GM23248 (cell line): ENCODE measurements at regions not wholly inside any gene's neighbourhood (a gene's known extent, or its start where the extent isn't known, plus 50 kb on each side); places are given as distances from the start of the nearest gene placed in this dataset.

ENCODE experiments used
- DNase-seq: peaks from one replicate; pipeline ENCODE4 v3.0.0-alpha.2; 2015
- H2AFZ ChIP-seq: fragments of 200-600 bp; sonication (generic); 2 replicates; pipeline ENCODE4 v1.6.1; 2016; ENCODE audit warnings: antibody characterized with exemption
- H3F3A ChIP-seq: fragments of 200-600 bp; sonication (generic); 2 replicates; pipeline ENCODE4 v1.6.1; 2016; ENCODE audit warnings: mild to moderate bottlenecking, antibody characterized with exemption, mixed run types; ENCODE audit not compliant: insufficient read depth
- H3K27ac ChIP-seq: fragments of 200-600 bp; sonication (generic); 2 replicates; pipeline ENCODE4 v1.5.1; 2016; ENCODE audit warnings: mild to moderate bottlenecking
- H3K27me3 ChIP-seq: fragments of 200-600 bp; sonication (generic); replicated peaks from 2 replicates; pipeline ENCODE4 v1.6.1; 2016; ENCODE audit warnings: mild to moderate bottlenecking; ENCODE audit not compliant: insufficient read depth
- H3K36me3 ChIP-seq: fragments of 200-600 bp; sonication (generic); 2 replicates; pipeline ENCODE4 v1.6.1; 2016; ENCODE audit warnings: low read depth, mild to moderate bottlenecking
- H3K4me1 ChIP-seq: fragments of 200-600 bp; sonication (generic); 2 replicates; pipeline ENCODE4 v1.6.1; 2016; ENCODE audit warnings: mild to moderate bottlenecking; ENCODE audit not compliant: insufficient read depth
- H3K4me2 ChIP-seq: fragments of 200-600 bp; sonication (generic); one replicate; pipeline ENCODE4 v1.6.1; 2016; ENCODE audit warnings: mild to moderate bottlenecking; ENCODE audit not compliant: unreplicated experiment
- H3K4me3 ChIP-seq: fragments of 200-600 bp; sonication (generic); 2 replicates; pipeline ENCODE4 v1.5.1; 2016; ENCODE audit warnings: mild to moderate bottlenecking
- H3K79me2 ChIP-seq: fragments of 200-600 bp; sonication (generic); 2 replicates; pipeline ENCODE4 v1.6.1; 2016; ENCODE audit warnings: mild to moderate bottlenecking; ENCODE audit not compliant: insufficient read depth
- H3K9ac ChIP-seq: fragments of 200-600 bp; sonication (generic); 2 replicates; pipeline ENCODE4 v1.6.1; 2016; ENCODE audit warnings: mild to moderate bottlenecking
- H3K9me2 ChIP-seq: fragments of 200-600 bp; sonication (generic); 2 replicates; pipeline ENCODE4 v1.6.1; 2016; ENCODE audit warnings: mixed run types, mild to moderate bottlenecking, moderate library complexity; ENCODE audit not compliant: insufficient read depth
- H3K9me3 ChIP-seq: fragments of 200-600 bp; sonication (generic); one replicate; pipeline ENCODE4 v1.6.1; 2017; ENCODE audit warnings: low read depth
- H4K20me1 ChIP-seq: fragments of 200-600 bp; sonication (generic); 2 replicates; pipeline ENCODE4 v1.6.0; 2016; ENCODE audit not compliant: insufficient read depth
- EZH2 ChIP-seq: fragments of 200-600 bp; sonication (generic); IDR thresholded peaks from 2 replicates; pipeline ENCODE4 v1.6.1; 2018; ENCODE audit warnings: antibody characterized with exemption, mild to moderate bottlenecking; ENCODE audit not compliant: insufficient read depth, poor library complexity, severe bottlenecking
- EZH2phosphoT487 ChIP-seq: fragments of 200-600 bp; sonication (generic); IDR thresholded peaks from 2 replicates; pipeline ENCODE4 v1.6.1; 2018; ENCODE audit warnings: antibody characterized with exemption, moderate library complexity, mild to moderate bottlenecking, low read depth; ENCODE audit not compliant: insufficient read depth
- WGBS, 2 experiments: methylation state at CpG; one replicate each; pipeline ENCODE4 v1.1.6; 2015 to 2017; ENCODE audit warnings: low lambda C conversion rate in 2 of 2, low coverage in 1 of 2; ENCODE audit errors: missing lambda C conversion rate in 2 of 2; 5-methylcytosine and 5-hydroxymethylcytosine counted together
- in situ Hi-C: fragments of 300-500 bp; cut with MboI; formaldehyde crosslinking; loops from 2 replicates; pipeline ENCODE4 v1.15.0; 2020

- H3K9ac ChIP-seq: no peak overlapping the region
- H3F3A ChIP-seq: no peaks in the 10 kb centered on the region
- no peaks in the 10 kb centered on the region for H3K4me1 ChIP-seq
- H3K27me3 ChIP-seq: 0 out of 2 replicates have a peak, but pooled peaks cover 3% of the 10 kb centered on the region
- WGBS, 2 experiments: 35 to 41% methylated on average over 3 of the region's 3 CpGs
- H3K4me3 ChIP-seq: no peak overlapping the region
- TF ChIP-seq EZH2phosphoT487 (no peak), EZH2 (no peak)
- H3K9me3 ChIP-seq: no peaks in the 10 kb centered on the region
- H4K20me1 ChIP-seq: no peaks in the 10 kb centered on the region
- H2AFZ ChIP-seq: no peak overlapping the region
- H3K79me2 ChIP-seq: no peaks in the 10 kb centered on the region
- DNase-seq: no peak
- H3K27ac ChIP-seq: no peak overlapping the region
- no peaks in the 10 kb centered on the region for H3K36me3 ChIP-seq
- in situ Hi-C loops: no loop called here
- no peaks in the 10 kb centered on the region for H3K9me2 ChIP-seq
- H3K4me2 ChIP-seq: no peak overlapping the region
These were observed 990.7 kb downstream of the SORCS1 start for GRCh38 chr10:106173838-106174237.

GRCh38 chr10:106169241-106169640 is 995.3 kb downstream of the SORCS1 start:
- WGBS, 2 experiments: 10 to 15% methylated on average over 7 of the region's 7 CpGs
- no peaks in the 10 kb centered on the region for H3K27me3 ChIP-seq
- H3K4me1 ChIP-seq: no peaks in the 10 kb centered on the region
- no peaks in the 10 kb centered on the region for H3F3A ChIP-seq
- no peak overlapping the region for H3K9ac ChIP-seq
- no peaks in the 10 kb centered on the region for H3K9me2 ChIP-seq
- in situ Hi-C loops: no loop called here
- no peak overlapping the region for H3K4me3 ChIP-seq
- TF ChIP-seq EZH2phosphoT487 (no peak), EZH2 (no peak)
- H3K9me3 ChIP-seq: no peaks in the 10 kb centered on the region
- H2AFZ ChIP-seq: no peak overlapping the region
- H3K4me2 ChIP-seq: no peak overlapping the region
- H3K79me2 ChIP-seq: no peaks in the 10 kb centered on the region
- no peaks in the 10 kb centered on the region for H3K36me3 ChIP-seq
- H4K20me1 ChIP-seq: no peaks in the 10 kb centered on the region
- H3K27ac ChIP-seq: no peak overlapping the region
- no peak for DNase-seq

- Histone ChIP-seq H3K79me2 (no peaks in the 10 kb centered on the region), H4K20me1 (no peaks in the 10 kb centered on the region), H3K9ac (no peak overlapping the region), H2AFZ (no peak overlapping the region), H3K9me3 (no peaks in the 10 kb centered on the region), H3K27ac (no peak overlapping the region), H3K4me1 (no peaks in the 10 kb centered on the region), H3K9me2 (no peaks in the 10 kb centered on the region), H3K27me3 (no peaks in the 10 kb centered on the region), H3K4me3 (no peak overlapping the region), H3K4me2 (no peak overlapping the region), H3F3A (no peaks in the 10 kb centered on the region), H3K36me3 (no peaks in the 10 kb centered on the region)
- 30 to 35% methylated on average over 2 of the region's 2 CpGs for WGBS, 2 experiments
- in situ Hi-C loops: no loop called here
- no peak for DNase-seq
- TF ChIP-seq EZH2phosphoT487: no peak
- no peak for TF ChIP-seq EZH2
These were observed 996.6 kb downstream of the SORCS1 start for GRCh38 chr10:106167946-106168345.

- Histone ChIP-seq H2AFZ (no peak overlapping the region), H3K9me3 (no peaks in the 10 kb centered on the region), H3K79me2 (no peaks in the 10 kb centered on the region), H4K20me1 (no peaks in the 10 kb centered on the region), H3K9me2 (no peaks in the 10 kb centered on the region), H3K27me3 (no peaks in the 10 kb centered on the region), H3K4me2 (no peak overlapping the region), H3K4me3 (no peak overlapping the region), H3F3A (no peaks in the 10 kb centered on the region), H3K27ac (no peak overlapping the region), H3K36me3 (no peaks in the 10 kb centered on the region), H3K4me1 (no peaks in the 10 kb centered on the region), H3K9ac (no peak overlapping the region)
- in situ Hi-C loops: no loop called here
- no peak for TF ChIP-seq EZH2
- TF ChIP-seq EZH2phosphoT487: no peak
- WGBS, 2 experiments: 2 to 6% methylated on average over 4 of the region's 4 CpGs
- DNase-seq: no peak
These were observed 1006.3 kb downstream of the SORCS1 start for GRCh38 chr10:106158241-106158640.

- Histone ChIP-seq H3K4me1 (no peaks in the 10 kb centered on the region), H3K9ac (no peak overlapping the region), H4K20me1 (no peaks in the 10 kb centered on the region), H3K27ac (no peak overlapping the region), H3K27me3 (no peaks in the 10 kb centered on the region), H3K79me2 (no peaks in the 10 kb centered on the region), H3K36me3 (no peaks in the 10 kb centered on the region), H3K4me2 (no peak overlapping the region), H3K4me3 (no peak overlapping the region), H3K9me2 (no peaks in the 10 kb centered on the region), H3K9me3 (no peaks in the 10 kb centered on the region), H2AFZ (no peak overlapping the region), H3F3A (no peaks in the 10 kb centered on the region)
- in situ Hi-C loops: no loop called here
- WGBS, 2 experiments: 2 to 6% methylated on average over 2 of the region's 2 CpGs
- DNase-seq: no peak
- TF ChIP-seq EZH2phosphoT487: no peak
- TF ChIP-seq EZH2: no peak
These were observed 1017.5 kb downstream of the SORCS1 start for GRCh38 chr10:106147021-106147420.
